ENCODE measurements at regions not wholly inside any gene's neighbourhood (a gene's known extent, or its start where the extent isn't known, plus 50 kb on each side); places are given as distances from the start of the nearest gene placed in this dataset.

- Histone ChIP-seq H3K4me2 (ENCODE audit: insufficient read depth, low read length) (no peak overlapping the region), H3K79me2 (ENCODE audit: insufficient read depth, low read length) (no peaks in the 10 kb centered on the region), H3K4me3 (ENCODE audit: low read depth in 1 of 2, low read length in 2 of 2) (no peak overlapping the region), H3K4me1 (ENCODE audit: insufficient read depth, low read length) (0 out of 2 replicates have a peak, but pooled peaks cover 2% of the 10 kb centered on the region), H3K27me3 (ENCODE audit: insufficient read depth, low read length, poor library complexity) (no peaks in the 10 kb centered on the region), H3K27ac (ENCODE audit: low read length) (no peak overlapping the region), H4K20me1 (ENCODE audit: insufficient read depth, low read length) (no peaks in the 10 kb centered on the region), H2AFZ (ENCODE audit: low read depth, low read length) (no peak overlapping the region), H3K9ac (ENCODE audit: low read depth, low read length) (no peak overlapping the region), H3K9me3 (ENCODE audit: insufficient read depth, low read length, severe bottlenecking) (no peaks in the 10 kb centered on the region), H3K36me3 (ENCODE audit: insufficient read depth, low read length) (no peaks in the 10 kb centered on the region)
- DNase-seq (no peak), ATAC-seq (ENCODE audit: insufficient read depth, low read depth) (no peak)
- TF ChIP-seq, protein P1, sequence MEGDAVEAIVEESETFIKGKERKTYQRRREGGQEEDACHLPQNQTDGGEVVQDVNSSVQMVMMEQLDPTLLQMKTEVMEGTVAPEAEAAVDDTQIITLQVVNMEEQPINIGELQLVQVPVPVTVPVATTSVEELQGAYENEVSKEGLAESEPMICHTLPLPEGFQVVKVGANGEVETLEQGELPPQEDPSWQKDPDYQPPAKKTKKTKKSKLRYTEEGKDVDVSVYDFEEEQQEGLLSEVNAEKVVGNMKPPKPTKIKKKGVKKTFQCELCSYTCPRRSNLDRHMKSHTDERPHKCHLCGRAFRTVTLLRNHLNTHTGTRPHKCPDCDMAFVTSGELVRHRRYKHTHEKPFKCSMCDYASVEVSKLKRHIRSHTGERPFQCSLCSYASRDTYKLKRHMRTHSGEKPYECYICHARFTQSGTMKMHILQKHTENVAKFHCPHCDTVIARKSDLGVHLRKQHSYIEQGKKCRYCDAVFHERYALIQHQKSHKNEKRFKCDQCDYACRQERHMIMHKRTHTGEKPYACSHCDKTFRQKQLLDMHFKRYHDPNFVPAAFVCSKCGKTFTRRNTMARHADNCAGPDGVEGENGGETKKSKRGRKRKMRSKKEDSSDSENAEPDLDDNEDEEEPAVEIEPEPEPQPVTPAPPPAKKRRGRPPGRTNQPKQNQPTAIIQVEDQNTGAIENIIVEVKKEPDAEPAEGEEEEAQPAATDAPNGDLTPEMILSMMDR (IDR thresholded peaks at IDR 0.05; ENCODE audit: borderline replicate concordance, extremely low read depth, low read length, poor library complexity, severe bottlenecking) = no peak
- TF ChIP-seq EZH2 (IDR thresholded peaks at IDR 0.05; ENCODE audit: borderline replicate concordance, low read depth, low read length, severe bottlenecking) = no peak
Observed at GRCh38 chr13:105952973-105953290, 582.5 kb downstream of the EFNB2 start.

- DNase-seq = no peak
- Histone ChIP-seq H3K27ac (ENCODE audit: low read length) (no peak overlapping the region), H2AFZ (ENCODE audit: low read depth, low read length) (no peak overlapping the region), H3K9ac (ENCODE audit: low read depth, low read length) (no peak overlapping the region), H3K36me3 (ENCODE audit: insufficient read depth, low read length) (no peaks in the 10 kb centered on the region), H3K79me2 (ENCODE audit: insufficient read depth, low read length) (no peaks in the 10 kb centered on the region), H3K4me2 (ENCODE audit: insufficient read depth, low read length) (no peak overlapping the region), H3K9me3 (ENCODE audit: insufficient read depth, low read length, severe bottlenecking) (no peaks in the 10 kb centered on the region), H3K4me1 (ENCODE audit: insufficient read depth, low read length) (0 out of 2 replicates have a peak, but pooled peaks cover 3% of the 10 kb centered on the region), H4K20me1 (ENCODE audit: insufficient read depth, low read length) (no peaks in the 10 kb centered on the region), H3K27me3 (ENCODE audit: insufficient read depth, low read length, poor library complexity) (no peaks in the 10 kb centered on the region), H3K4me3 (ENCODE audit: low read depth in 1 of 2, low read length in 2 of 2) (no peak overlapping the region)
- TF ChIP-seq EZH2 (IDR thresholded peaks at IDR 0.05; ENCODE audit: borderline replicate concordance, low read depth, low read length, severe bottlenecking) = no peak
- TF ChIP-seq, protein P1 (IDR thresholded peaks at IDR 0.05; ENCODE audit: borderline replicate concordance, extremely low read depth, low read length, poor library complexity, severe bottlenecking) = no peak
- no peak for ATAC-seq (ENCODE audit: insufficient read depth, low read depth)
Observed at GRCh38 chr13:105952233-105952972, 583.1 kb downstream of the EFNB2 start.

DNA sequence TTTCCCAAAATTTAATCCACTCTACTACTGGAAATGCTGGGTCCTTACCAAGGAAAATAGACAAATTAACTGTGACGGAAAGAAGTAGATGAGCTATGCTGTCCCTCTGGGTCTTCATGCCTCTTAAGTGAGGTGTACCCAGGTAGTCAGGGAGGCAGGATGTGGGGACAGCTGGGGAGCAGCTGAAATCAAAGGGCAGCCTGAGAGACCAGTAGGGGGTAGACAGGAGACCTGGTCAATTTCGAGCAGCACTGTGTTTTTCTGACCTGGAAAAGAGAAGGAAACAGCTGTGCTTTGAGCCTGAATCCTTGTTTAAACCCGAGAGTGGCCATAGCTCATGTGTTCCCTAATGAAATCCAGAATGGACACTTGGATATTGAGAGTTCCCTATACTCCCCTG, 587.3 kb downstream of the EFNB2 start:
- 0 out of 2 replicates have a peak, but pooled peaks cover 3% of the 10 kb centered on the region for H3K4me1 ChIP-seq (ENCODE audit: insufficient read depth, low read length)
- no peaks in the 10 kb centered on the region for H3K36me3 ChIP-seq (ENCODE audit: insufficient read depth, low read length)
- ATAC-seq (ENCODE audit: insufficient read depth, low read depth) (no peak), DNase-seq (no peak)
- H4K20me1 ChIP-seq (ENCODE audit: insufficient read depth, low read length) = no peaks in the 10 kb centered on the region
- H3K9ac ChIP-seq (ENCODE audit: low read depth, low read length) = no peak overlapping the region
- no peaks in the 10 kb centered on the region for H3K27me3 ChIP-seq (ENCODE audit: insufficient read depth, low read length, poor library complexity)
- no peaks in the 10 kb centered on the region for H3K9me3 ChIP-seq (ENCODE audit: insufficient read depth, low read length, severe bottlenecking)
- no peak for TF ChIP-seq EZH2 (IDR thresholded peaks at IDR 0.05; ENCODE audit: borderline replicate concordance, low read depth, low read length, severe bottlenecking)
- TF ChIP-seq, protein P1 (IDR thresholded peaks at IDR 0.05; ENCODE audit: borderline replicate concordance, extremely low read depth, low read length, poor library complexity, severe bottlenecking) = no peak
- no peak overlapping the region for H3K27ac ChIP-seq (ENCODE audit: low read length)
- H3K4me3 ChIP-seq (ENCODE audit: low read depth in 1 of 2, low read length in 2 of 2) = no peak overlapping the region
- no peak overlapping the region for H3K4me2 ChIP-seq (ENCODE audit: insufficient read depth, low read length)
- H2AFZ ChIP-seq (ENCODE audit: low read depth, low read length) = peak overlapping the region; percentile 10; the same call in 1 of the 2 replicates
- no peaks in the 10 kb centered on the region for H3K79me2 ChIP-seq (ENCODE audit: insufficient read depth, low read length)
